ENCODE measurements at regions not wholly inside any gene's neighbourhood (a gene's known extent, or its start where the extent isn't known, plus 50 kb on each side); places are given as distances from the start of the nearest gene placed in this dataset.

- TF ChIP-seq SIRT6 (IDR thresholded peaks at IDR 0.05; ENCODE audit: low read length) (no peak), RFX5 (IDR thresholded peaks at IDR 0.05; ENCODE audit: borderline replicate concordance, low read depth, low read length) (no peak), KDM4A (IDR thresholded peaks at IDR 0.05; ENCODE audit: low read depth, low read length, severe bottlenecking) (no peak), EP300 (IDR thresholded peaks at IDR 0.05; ENCODE audit: borderline replicate concordance in 1 of 2, low read depth in 2 of 2, low read length in 2 of 2) (no peak)
Measured at GRCh38 chr13:99829161-99829560, 142.4 kb downstream of the ZIC5 start (continued).

Measured in H1 (cell line).